ENCODE measurements at regions not wholly inside any gene's neighbourhood (a gene's known extent, or its start where the extent isn't known, plus 50 kb on each side); places are given as distances from the start of the nearest gene placed in this dataset.

- Histone ChIP-seq H3K27ac (no peak overlapping the region), H3K4me1 (no peaks in the 10 kb centered on the region), H3K27me3 (no peaks in the 10 kb centered on the region), H3K9me3 (peaks cover 0 to 21% (median 0%) of the 10 kb centered on the region in 4 donors), H3K36me3 (no peaks in the 10 kb centered on the region), H3K4me3 (no peak overlapping the region)
- WGBS, 2 donors: 57 to 69% methylated on average over 11 of the region's 11 CpGs
- no peak for DNase-seq (ENCODE audit: low spot score in 2 of 2)
- no peak for TF ChIP-seq EP300 (IDR thresholded peaks at IDR 0.05)
- TF ChIP-seq POLR2A (IDR thresholded peaks at IDR 0.05): no peak
- no peak for TF ChIP-seq CTCF (IDR thresholded peaks at IDR 0.05)
Measured at GRCh38 chr12:111284709-111285108, 84.2 kb downstream of the PHETA1 start.

DNA sequence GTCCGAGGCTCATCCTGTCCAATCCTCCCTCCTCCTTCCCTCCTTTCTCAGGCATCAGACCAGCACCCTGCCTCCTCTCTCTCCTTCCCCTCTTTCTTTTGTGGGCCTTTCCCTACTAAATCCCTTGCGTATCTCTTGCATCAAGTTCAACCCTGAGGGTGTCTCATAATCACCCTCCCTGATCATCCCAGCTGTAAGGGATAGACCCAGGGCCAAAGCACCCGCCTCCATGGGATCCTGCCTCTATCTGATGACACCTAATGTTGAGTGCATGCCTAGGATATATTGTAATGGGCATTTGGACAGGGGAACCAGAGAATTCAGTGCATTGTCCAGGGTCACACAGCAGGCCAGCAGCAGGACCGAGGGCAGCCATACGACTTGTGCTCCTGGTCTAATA lies 84.9 kb downstream of the PHETA1 start:
- no peak overlapping the region for H3K27ac ChIP-seq
- H3K36me3 ChIP-seq: no peaks in the 10 kb centered on the region
- no peaks in the 10 kb centered on the region for H3K4me1 ChIP-seq
- 84 to 87% methylated on average over 5 of the region's 5 CpGs for WGBS, 2 donors
- no peaks in the 10 kb centered on the region for H3K27me3 ChIP-seq
- H3K4me3 ChIP-seq: no peak overlapping the region
- TF ChIP-seq CTCF (IDR thresholded peaks at IDR 0.05) (no peak), EP300 (IDR thresholded peaks at IDR 0.05) (no peak), POLR2A (IDR thresholded peaks at IDR 0.05) (no peak)
- peaks cover 0 to 23% (median 0%) of the 10 kb centered on the region in 4 donors for H3K9me3 ChIP-seq
- no peak for DNase-seq (ENCODE audit: low spot score in 2 of 2)

- 80 to 81% methylated on average over 6 of the region's 6 CpGs for WGBS, 2 donors
- Histone ChIP-seq H3K27ac (no peak overlapping the region), H3K4me1 (no peaks in the 10 kb centered on the region), H3K9me3 (peaks cover 0 to 27% (median 0%) of the 10 kb centered on the region in 4 donors), H3K27me3 (no peaks in the 10 kb centered on the region), H3K36me3 (no peaks in the 10 kb centered on the region), H3K4me3 (no peak overlapping the region)
- TF ChIP-seq POLR2A (IDR thresholded peaks at IDR 0.05) (no peak), EP300 (IDR thresholded peaks at IDR 0.05) (no peak), CTCF (IDR thresholded peaks at IDR 0.05) (no peak)
- DNase-seq (ENCODE audit: low spot score in 2 of 2): no peak
Measured at GRCh38 chr12:111283521-111283920, 85.4 kb downstream of the PHETA1 start.

- Histone ChIP-seq H3K36me3 (no peaks in the 10 kb centered on the region), H3K4me3 (no peak overlapping the region), H3K4me1 (no peaks in the 10 kb centered on the region), H3K27ac (no peak overlapping the region), H3K9me3 (peaks cover 0 to 44% (median 0%) of the 10 kb centered on the region in 4 donors), H3K27me3 (no peaks in the 10 kb centered on the region)
- DNase-seq (ENCODE audit: low spot score in 2 of 2): no peak
- no peak for TF ChIP-seq CTCF (IDR thresholded peaks at IDR 0.05)
- 64% methylated on average over 9 of the region's 9 CpGs for WGBS, 2 donors
Measured at GRCh38 chr12:111277570-111277969, 91.3 kb downstream of the PHETA1 start.

DNA sequence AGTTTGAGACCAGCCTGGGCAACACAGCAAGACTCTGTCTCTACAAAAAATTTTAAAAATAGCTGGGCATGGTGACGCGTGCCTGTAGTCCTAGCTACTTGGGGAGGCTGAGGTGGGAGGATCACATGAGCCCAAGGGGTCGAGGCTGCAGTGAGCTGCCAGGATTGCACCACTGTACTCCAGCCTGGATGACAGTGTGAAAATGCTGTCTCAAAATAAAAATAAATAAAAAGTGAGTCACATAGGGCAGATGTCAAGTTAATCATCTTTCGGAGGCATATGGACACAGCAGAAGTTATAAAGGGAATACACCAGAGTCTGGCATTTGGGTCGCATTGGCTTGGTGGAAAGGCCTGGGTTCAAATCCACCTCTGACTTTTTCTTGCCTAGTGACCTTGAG lies 92.7 kb downstream of the PHETA1 start:
- Histone ChIP-seq H3K4me3 (no peak overlapping the region), H3K36me3 (no peaks in the 10 kb centered on the region), H3K27me3 (no peaks in the 10 kb centered on the region), H3K27ac (no peak overlapping the region), H3K9me3 (peaks cover 0 to 37% (median 0%) of the 10 kb centered on the region in 4 donors), H3K4me1 (no peaks in the 10 kb centered on the region)
- no peak for DNase-seq (ENCODE audit: low spot score in 2 of 2)
- WGBS, 2 donors: 76 to 82% methylated on average over 5 of the region's 5 CpGs
- TF ChIP-seq CTCF (IDR thresholded peaks at IDR 0.05) (no peak), POLR2A (IDR thresholded peaks at IDR 0.05) (no peak), EP300 (IDR thresholded peaks at IDR 0.05) (no peak)
